ENCODE measurements at regions not wholly inside any gene's neighbourhood (a gene's known extent, or its start where the extent isn't known, plus 50 kb on each side); places are given as distances from the start of the nearest gene placed in this dataset.

DNA sequence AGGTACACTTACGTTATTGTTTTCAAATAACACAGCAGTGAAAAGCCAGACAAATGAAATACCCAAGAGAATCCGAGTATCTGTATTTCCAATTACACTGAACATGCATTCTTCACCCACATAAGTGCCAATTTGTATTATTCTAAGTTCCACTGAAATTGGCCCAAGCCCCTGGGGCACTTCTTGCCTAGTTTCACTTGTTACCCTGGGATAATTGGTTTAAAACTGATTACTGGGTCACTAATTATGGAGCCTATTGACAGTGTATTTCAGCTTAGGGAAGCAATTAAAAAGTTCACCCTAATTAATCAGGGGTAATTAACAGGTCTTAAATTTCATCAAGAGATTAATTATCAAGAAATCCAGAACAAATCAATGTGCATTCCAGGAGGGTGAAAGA lies 60.5 kb upstream of the HS3ST2 start:
- H3K27ac Mint-ChIP-seq: no peak overlapping the region
- no peaks in the 10 kb centered on the region for H3K36me3 Mint-ChIP-seq (ENCODE audit: insufficient read depth)
- no peak overlapping the region for H3K4me3 Mint-ChIP-seq (ENCODE audit: low read depth)
- H3K9me3 Mint-ChIP-seq (ENCODE audit: low read depth): no peaks in the 10 kb centered on the region
- TF ChIP-seq, protein P1, sequence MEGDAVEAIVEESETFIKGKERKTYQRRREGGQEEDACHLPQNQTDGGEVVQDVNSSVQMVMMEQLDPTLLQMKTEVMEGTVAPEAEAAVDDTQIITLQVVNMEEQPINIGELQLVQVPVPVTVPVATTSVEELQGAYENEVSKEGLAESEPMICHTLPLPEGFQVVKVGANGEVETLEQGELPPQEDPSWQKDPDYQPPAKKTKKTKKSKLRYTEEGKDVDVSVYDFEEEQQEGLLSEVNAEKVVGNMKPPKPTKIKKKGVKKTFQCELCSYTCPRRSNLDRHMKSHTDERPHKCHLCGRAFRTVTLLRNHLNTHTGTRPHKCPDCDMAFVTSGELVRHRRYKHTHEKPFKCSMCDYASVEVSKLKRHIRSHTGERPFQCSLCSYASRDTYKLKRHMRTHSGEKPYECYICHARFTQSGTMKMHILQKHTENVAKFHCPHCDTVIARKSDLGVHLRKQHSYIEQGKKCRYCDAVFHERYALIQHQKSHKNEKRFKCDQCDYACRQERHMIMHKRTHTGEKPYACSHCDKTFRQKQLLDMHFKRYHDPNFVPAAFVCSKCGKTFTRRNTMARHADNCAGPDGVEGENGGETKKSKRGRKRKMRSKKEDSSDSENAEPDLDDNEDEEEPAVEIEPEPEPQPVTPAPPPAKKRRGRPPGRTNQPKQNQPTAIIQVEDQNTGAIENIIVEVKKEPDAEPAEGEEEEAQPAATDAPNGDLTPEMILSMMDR (IDR thresholded peaks at IDR 0.05; ENCODE audit: unreplicated experiment): no peak
- no peaks in the 10 kb centered on the region for H3K4me1 Mint-ChIP-seq (ENCODE audit: low read depth)
- H3K27me3 Mint-ChIP-seq: peaks cover 14% of the 10 kb centered on the region
- no peak for DNase-seq (ENCODE audit: low spot score, unreplicated experiment)

DNA sequence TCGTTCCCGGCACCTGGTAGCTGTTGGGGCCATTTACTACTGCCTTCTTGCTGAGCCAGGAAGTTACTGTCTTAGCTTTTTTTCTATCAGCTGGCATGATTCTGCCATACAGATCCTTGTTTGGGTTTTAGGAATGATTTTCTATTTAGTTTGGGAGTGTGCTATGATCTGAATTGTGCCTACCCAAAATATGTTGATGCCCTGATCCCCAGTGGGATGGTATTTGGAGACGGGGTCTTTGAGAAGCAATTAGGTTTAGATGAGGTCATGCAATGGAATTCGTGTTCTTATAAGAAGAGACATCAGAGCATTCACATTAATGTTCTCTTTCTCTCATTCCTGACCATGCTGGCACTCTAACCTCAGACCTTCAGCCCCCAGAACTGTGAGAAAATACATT lies 59.4 kb upstream of the HS3ST2 start:
- Mint-ChIP-seq H3K36me3 (ENCODE audit: insufficient read depth) (no peaks in the 10 kb centered on the region), H3K27ac (no peak overlapping the region), H3K4me1 (ENCODE audit: low read depth) (no peaks in the 10 kb centered on the region), H3K27me3 (peaks cover 14% of the 10 kb centered on the region), H3K9me3 (ENCODE audit: low read depth) (no peaks in the 10 kb centered on the region), H3K4me3 (ENCODE audit: low read depth) (no peak overlapping the region)
- DNase-seq (ENCODE audit: low spot score, unreplicated experiment): no peak
- TF ChIP-seq, protein P1 (IDR thresholded peaks at IDR 0.05; ENCODE audit: unreplicated experiment): no peak

DNA sequence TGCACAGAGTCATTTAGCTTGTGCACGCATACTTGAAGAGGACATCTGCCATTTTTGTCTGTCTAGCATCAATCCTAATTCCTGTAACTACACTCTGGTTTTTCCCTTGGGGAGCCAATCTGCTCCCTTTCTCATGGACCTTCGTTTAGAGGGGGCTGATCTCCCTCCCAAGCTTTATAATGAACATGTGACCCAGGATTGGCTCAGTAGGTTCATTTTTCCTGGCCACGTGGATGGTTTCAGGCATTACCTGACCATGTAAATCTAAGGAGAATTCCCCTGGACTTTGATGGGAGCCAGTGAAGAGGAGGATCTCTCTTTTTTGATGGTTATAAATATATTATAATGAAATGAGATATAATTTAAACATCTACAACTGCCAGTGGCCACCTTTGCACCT lies 56.8 kb upstream of the HS3ST2 start:
- Mint-ChIP-seq H3K9me3 (ENCODE audit: low read depth) (no peaks in the 10 kb centered on the region), H3K27me3 (peaks cover 14% of the 10 kb centered on the region), H3K4me3 (ENCODE audit: low read depth) (no peak overlapping the region), H3K27ac (no peak overlapping the region), H3K4me1 (ENCODE audit: low read depth) (no peaks in the 10 kb centered on the region), H3K36me3 (ENCODE audit: insufficient read depth) (no peaks in the 10 kb centered on the region)
- TF ChIP-seq, protein P1 (IDR thresholded peaks at IDR 0.05; ENCODE audit: unreplicated experiment): no peak
- DNase-seq (ENCODE audit: low spot score, unreplicated experiment): no peak

DNA sequence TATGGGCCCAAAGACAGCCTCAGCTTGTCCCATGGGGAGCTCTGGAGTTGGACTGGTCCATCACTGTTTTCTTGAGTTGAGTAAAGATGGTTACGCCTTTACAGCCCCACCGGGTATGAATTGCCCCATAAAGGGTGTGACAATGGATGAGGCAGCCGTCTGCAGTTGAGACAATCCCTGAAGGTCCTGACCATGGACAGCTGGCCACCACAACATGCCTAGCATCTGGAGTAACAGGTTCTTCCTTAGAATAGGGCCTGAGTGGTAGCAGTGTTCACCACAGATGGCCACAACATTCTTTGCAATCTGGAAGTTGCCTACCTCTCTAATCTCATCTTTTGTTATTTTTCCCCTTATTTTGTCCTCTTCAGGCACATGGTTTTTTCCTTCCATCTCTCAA lies 51.5 kb upstream of the HS3ST2 start:
- no peak for DNase-seq (ENCODE audit: low spot score, unreplicated experiment)
- Mint-ChIP-seq H3K9me3 (ENCODE audit: low read depth) (no peaks in the 10 kb centered on the region), H3K36me3 (ENCODE audit: insufficient read depth) (no peaks in the 10 kb centered on the region), H3K27ac (no peak overlapping the region), H3K4me1 (ENCODE audit: low read depth) (no peaks in the 10 kb centered on the region), H3K4me3 (ENCODE audit: low read depth) (no peak overlapping the region), H3K27me3 (peaks cover 3% of the 10 kb centered on the region)
- TF ChIP-seq, protein P1 (IDR thresholded peaks at IDR 0.05; ENCODE audit: unreplicated experiment): no peak

DNA sequence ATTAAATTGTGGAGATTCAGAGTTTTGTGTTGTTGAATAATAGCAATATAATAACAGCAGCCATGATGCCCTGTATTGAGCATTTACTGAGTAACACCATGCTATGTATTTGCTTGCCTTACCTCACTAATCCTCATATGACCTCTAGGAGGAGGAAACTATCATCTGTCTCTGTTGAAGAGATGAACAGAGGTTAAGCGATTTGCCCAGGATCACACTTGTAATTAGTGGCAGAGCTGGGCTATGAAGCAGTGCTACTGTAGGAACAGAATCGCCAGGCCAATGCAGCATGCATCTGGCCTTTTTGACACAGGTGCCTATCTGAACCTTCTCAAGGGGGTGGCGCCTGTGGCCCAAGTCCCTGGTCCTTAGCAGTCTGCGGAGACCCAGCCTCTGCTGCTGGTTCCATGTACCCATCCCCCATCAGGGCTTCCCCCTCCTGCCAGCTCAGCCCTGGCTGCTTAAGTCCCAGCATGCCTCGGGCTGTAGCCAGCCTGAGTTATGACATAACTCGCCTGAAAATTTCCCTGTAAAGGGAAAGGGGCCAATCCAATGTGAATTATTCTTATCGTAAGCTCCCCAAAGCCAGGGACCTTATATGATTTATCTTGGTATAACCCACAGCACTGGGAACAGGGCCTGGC lies 50.4 kb upstream of the HS3ST2 start:
- DNase-seq (ENCODE audit: low spot score, unreplicated experiment): no peak
- Mint-ChIP-seq H3K4me1 (ENCODE audit: low read depth) (no peaks in the 10 kb centered on the region), H3K9me3 (ENCODE audit: low read depth) (no peaks in the 10 kb centered on the region), H3K27ac (no peak overlapping the region), H3K27me3 (no peaks in the 10 kb centered on the region), H3K36me3 (ENCODE audit: insufficient read depth) (no peaks in the 10 kb centered on the region), H3K4me3 (ENCODE audit: low read depth) (no peak overlapping the region)
- TF ChIP-seq, protein P1 (IDR thresholded peaks at IDR 0.05; ENCODE audit: unreplicated experiment): no peak

Measured in progenitor cell of endocrine pancreas (in vitro differentiated cells).